CD4-positive, alpha-beta T cell treated with Interferon gamma for 1 hour (primary cell): ENCODE measurements at regions not wholly inside any gene's neighbourhood (a gene's known extent, or its start where the extent isn't known, plus 50 kb on each side); places are given as distances from the start of the nearest gene placed in this dataset.

Experiments
- DNase-seq: peaks from one replicate; pipeline ENCODE4 v3.0.0-alpha.2; 2020

DNA sequence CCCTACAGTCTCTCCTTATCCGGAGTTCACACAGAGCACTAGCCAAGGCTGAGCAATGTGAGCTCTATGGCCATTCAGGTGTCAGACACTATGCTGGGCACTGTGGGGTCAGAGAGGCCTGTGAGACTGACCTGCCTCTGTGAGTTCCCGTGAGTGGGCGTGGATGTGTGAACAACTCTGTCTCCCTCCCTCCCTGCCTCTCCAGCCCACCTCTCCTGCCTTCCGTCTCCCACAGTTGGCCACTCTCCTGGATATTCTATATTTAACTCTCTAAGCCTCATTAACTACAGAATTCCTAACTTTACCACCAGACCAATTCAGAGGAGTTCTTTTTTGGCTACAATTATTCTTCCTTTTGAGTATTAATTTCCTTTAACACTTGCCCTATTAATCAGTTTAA lies 191.6 kb upstream of the NCAM1 start:
- DNase-seq = no peak

DNA sequence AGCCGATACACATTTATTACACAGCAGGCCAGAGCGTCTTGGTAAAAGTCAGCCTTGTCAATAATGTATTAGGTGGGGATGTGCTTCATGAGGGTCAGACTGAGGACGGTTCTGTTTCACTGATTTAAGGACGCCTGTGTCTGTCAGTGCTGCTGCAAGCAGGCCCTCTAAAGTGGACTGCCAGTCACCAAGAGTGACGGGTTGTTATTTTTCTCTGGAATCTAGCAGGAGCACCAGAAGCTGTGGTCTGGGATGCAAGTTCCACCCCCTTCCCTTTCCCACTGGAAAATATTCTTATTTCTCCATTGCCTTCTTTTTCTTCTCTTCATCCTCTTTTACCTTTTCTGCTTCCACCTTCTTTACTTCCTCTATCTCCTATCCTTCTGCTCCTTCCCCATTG lies 191.2 kb upstream of the NCAM1 start:
- no peak for DNase-seq

DNA sequence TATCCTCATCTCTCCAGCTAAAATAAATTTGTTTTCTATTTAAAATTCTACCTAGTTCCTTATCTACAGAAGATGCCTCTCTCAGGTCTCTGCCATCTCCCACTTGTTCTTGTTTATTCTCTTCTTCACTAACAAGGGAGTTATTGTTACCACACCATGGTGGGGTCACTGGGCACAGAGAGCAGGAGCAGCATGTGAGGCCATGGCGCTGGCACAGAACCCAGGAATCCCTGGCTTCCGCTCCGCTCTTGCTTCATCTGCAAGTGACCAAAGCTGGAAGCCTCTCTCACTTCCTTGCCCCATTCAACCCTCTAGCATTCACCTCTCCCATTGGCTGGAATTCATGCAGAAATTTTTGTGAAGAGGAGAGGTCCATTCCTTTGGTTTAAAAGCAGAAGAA lies 190.7 kb upstream of the NCAM1 start:
- no peak for DNase-seq

DNA sequence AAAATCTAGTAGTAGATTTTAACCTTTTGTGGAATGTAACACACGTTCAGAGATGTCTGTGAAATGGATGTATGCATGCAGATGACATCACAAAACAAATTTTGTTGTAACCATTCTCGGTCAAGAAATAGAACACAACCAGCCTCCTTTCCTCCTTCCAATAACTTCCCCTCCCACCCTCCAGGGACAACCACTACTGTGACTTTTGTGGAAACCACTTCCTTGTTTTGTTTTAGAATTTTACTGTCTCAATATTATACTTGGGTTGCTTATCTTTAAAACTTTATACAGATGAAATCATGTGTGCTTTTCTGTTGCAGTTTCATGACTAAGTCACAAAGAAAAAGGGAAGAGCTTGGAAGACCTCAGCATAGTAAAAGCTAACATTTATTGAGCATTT lies 189.4 kb upstream of the NCAM1 start:
- no peak for DNase-seq

DNA sequence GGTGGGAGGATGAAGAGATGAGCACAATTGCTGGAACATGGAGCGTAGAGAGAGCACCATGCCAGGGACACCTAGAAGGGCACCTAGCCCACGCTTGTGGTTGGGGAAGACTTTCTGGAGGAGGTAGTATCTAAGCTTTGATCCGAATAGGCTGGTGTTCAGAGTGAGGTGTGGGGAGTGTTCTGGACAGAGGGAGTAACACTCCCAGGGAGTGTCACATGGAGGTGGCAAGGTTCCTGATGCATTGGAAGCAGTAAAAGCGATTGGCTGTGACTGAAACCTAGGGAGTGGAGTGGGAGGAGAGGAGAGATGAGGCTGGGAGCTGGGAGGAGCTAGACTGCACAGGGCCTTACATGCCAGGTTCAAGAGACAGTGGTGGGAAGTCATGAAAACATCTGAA lies 188.0 kb upstream of the NCAM1 start:
- no peak for DNase-seq

DNA sequence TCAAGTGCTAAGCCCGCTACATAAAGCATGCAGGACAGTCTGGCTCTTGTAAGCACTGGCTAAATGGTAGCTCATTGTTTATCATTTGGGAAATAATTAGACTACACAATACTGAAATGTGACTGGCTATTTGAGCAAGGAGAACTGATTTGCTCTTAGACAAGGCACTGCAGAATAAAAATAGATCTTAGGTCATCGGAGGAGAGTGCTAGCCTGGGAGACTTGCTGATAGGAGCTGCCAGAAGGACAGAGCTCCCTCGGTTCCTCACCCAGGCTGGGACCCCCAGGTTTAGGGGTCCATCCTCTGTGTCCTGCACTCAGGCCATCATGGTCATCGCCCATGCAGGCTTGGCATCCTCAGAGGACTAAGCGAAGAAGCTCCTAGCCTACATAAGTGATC lies 184.4 kb upstream of the NCAM1 start:
- DNase-seq = no peak

DNA sequence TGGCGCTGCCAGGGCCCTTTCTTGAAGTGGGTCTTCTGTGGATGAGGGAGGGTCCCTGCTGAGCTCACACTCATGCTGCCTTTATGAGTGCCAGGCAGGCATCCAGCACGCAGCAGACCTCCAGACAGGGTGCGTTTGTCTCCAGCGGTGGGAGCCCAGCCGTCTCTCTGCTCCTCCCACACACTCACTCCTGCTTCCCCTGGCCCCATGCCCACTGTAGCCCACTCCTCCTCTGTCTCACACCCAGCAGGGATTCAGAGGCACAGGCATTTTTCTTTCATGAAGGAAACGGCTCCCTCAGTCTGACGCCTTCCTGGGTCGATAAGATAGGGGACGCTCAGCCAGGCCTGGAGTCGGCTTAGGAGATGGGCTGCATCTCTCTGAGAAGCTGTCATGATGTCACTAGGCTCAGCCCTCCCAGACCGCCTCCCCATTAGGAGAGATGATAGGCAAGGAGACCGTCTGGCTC lies 183.9 kb upstream of the NCAM1 start:
- no peak for DNase-seq

DNA sequence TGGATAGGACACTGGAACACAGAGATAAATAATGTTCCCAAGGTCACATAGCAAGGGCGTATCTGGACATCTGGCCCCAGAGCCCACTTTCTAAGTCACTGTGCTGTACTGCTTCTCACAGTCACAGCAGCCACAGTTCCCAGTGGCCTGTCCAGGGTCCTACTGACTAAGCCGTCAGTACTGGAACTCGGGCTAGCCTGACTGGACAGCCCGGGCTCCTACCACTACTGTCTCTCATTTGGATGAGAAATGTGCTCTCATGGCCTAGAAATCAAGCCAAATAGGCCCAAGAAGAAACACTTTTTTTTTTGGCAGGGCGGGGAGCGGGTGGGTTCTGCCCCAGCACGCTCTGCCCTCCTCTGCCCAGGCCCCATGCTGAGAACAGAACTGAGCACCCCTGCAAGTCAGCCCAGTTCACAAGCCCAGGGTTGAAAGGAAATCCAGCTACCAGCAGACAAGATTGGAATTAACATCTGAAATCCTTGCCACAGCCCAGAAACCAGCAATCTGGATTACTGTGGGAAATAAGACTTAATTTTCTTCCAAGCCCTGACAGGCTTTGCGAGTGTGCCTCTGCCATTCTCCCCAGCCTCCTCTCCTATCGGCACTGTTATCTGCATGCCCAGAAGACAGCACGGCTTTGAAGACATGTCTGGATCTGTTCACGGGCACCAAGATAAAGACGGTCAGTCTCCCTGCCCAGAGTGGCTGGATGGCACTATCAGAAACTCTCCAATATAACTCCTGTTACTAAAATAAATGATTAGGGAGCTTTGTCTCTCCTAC lies 182.9 kb upstream of the NCAM1 start:
- no peak for DNase-seq

DNA sequence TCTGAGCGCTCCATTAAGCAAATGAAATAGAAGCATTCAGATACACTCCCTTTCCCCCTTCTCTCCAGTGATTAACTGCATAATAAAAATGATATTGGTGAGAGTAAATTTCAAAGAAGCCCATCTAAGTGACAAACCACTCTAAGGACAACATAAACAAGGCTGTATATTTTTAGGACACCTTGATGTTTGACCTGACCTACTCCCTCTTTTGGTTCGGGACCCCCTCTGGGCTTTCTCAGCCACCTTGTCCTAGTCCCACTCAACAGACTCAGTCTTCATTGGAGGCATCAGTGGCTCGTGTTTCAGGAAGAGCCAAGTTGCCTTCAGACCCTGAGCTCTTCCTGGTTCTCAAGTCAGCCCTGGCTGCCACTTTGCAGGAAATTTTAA lies 182.3 kb upstream of the NCAM1 start:
- no peak for DNase-seq

DNA sequence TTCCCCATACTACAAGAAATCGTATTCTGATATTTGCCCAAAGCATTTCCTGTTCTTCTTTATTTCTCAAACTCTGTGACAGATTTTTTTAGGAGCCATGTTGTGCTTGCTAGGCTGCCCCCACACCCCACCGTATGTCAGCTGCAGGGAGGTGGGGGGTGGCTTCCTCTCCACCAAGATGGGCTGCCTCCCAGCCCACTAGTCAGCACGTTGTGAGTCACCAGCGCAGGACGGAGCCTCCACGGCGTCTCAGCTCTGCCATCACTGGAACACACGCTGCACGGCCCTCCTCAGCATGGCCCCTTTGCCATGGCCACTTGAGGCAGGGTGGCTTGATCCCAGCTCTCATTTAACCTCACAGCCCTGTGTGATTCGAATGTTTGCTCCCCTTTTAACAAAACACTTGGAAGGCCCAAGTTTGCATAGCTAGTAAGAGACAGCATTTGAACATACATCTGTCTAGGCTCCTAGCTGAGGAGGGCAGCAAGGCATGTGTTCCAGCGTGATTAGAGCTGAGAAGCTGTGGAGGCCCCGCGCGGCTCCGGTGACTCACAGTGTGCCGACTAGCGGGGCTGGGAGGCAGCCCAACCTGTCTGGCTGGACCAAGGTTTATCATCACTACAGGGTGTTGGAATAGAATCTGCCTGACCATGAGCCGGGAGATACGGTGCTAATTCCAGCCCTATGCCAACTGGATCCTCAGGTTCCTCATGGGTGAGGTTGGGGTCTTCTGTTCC lies 180.7 kb upstream of the NCAM1 start:
- no peak for DNase-seq

DNA sequence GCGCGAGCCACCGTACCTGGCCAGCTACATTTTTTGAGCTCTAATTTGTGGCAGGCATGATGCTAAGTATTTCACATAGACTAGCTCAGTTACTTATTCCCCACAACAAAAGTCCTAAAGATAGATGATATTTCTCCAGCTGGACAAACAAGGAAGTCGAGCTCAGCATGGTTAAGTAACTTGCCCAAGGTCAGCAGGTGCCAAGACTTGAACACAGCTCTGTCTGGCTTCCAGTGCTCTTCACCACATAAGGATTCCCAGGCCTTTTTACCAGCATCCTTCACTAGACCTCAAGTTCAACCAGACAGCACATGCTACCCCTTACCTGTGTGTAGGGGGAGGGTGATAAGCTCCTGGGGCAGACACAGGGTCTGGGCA lies 177.3 kb upstream of the NCAM1 start:
- DNase-seq = no peak

DNA sequence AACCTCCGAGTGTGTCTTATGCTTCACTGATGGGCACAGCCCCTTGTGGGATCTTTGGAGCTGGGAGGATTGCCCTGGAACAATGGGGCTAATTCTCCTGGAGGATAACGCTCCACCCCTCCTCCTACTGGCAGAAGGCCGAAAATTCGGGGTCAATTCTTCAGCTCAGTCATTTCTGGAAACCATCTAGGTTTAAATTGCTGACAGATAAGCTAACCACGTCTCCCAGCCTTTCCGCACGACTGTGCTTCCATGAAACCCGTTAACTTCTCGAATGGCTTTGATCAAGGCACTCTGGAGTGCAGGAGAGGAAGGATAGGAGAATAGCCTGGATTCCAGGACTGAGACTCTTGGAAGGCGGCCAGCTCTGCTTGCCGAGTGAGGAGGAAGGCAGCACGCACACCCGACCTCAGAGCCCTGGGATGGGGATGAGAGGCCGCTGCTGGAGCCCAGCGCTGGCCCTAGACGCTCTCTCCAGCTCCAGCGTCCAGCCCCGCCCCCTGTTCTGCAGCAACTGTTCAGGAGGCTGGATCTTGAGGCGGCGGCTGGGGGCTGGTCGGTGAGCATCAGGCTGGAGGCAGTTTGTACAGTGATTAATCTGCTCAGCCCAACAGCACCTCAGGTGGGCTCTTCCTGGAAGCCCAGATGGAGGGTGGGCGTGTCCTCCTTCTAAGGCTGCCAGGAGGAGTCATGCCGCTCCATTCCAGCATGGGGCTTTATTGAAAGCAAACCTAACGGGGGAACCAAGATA lies 176.7 kb upstream of the NCAM1 start:
- no peak for DNase-seq

DNA sequence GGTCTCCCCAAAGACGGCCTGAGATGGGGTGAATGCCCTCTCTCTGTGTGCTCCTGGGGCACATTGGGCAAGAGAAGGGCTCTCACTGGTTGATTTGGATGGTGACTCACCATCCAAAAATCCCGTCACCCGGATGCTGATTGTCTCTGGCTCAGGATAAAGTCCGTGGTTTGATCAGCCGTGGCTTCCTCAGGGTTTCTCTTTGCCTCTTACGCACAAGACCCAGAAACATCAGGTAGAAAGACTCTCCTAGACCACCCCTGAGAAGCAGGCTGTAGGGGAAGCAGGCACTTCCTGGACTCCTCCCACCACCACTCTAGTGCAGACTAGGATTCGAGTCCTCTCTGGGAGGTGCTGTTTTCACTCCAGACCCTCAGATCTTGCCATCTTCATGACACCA lies 176.1 kb upstream of the NCAM1 start:
- DNase-seq = no peak

DNA sequence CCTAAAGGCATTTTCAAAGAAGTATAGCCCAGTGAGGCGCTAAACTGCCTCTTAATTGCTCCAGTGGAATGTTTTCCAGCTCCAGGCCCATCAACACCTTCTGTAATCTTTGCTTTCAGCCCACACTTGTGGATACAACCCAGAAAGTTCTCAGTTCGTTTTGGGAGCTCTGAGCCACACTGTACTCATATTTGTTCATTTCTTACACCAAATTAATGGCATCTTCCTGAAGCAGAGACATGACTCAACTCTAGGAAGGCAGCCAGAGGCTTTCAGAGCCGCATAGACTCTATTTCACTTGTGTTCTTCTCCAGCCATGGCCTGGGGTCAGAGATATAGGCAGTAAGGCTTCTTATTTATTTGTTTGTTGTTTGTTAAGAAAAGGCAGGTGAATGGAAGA lies 175.5 kb upstream of the NCAM1 start:
- DNase-seq = no peak

DNA sequence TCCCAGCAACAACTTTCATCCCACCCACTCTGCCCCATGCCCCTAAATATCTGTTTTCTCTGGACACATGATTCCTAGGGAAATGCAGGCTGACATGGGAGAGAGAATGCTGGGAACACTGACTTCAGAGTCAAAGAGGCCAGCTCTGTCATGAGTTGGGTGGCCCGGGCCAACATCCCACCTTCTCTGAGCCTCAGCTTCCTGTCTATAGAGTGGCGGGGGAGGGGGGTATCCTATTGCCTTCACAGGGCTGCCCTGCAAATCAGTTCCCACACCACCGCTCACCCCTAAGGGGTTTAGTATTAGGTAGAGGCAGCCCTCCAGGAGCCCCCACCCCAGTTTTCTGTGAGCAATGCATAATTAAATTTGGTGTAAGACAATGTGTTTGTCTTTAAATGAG lies 175.0 kb upstream of the NCAM1 start:
- no peak for DNase-seq

DNA sequence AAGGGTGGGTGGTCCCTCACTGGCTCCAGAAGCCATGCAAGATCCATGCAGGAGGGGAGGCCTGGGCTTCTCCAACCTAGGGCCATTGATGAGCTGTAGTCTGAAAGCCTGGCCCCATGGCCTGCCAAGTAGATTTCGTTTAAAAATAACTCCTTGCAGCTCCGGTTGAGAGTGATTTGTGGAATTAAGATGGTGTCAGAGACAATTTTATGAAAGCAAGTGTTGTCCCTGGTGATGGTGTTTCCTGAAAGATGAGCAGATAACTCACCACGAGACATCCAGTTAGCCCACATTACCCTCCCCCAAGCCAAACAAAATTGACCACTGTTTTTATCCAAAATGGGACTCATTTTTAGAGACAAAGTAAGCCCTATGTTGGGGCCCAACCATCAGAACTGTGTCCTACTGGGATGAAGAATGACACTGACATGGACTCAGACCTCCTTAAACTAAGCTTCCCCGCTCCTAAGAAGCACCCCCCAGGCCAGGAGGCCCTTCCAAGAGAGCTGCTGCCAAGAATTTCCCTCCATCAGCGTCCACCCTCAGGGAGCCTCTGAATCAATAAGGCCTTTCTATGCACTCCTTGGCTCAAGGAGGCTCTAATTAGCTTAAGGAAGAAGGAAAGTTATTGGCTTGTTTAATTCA lies 174.2 kb upstream of the NCAM1 start:
- no peak for DNase-seq

DNA sequence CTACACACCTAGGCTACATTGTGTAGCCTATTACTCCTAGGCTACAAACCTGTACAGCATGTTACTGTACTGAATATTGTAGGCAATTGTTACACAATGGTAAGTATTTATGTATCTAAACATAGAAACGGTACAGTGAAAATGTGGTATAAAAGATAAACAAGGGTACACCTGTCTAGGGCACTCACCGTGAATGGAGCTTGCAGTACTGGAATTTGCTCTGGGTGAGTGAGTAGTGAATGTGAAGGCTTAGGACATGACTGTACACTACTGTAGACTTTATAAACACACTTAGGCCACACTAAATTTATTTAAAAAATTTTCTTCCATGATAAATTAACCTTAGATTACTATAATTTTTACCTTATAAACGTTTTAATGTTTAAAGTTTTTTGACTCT lies 171.7 kb upstream of the NCAM1 start:
- DNase-seq = no peak

DNA sequence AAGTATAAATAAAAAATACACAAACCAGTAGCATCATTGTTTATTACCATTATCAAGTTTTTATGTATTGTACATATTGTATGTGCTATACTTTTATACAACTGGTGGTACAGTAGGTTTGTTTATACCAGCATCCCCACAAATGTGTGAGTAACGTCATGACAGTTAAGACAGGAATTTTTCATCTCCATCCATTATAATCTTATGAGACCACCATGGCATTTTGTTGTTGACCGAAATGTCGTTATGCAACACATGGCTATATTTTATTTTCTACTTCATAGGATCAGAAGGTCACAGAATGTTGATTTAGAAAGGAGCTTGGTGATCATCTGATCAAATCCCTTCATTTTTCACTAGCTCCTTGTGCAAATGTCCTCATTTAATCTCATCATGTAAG lies 170.9 kb upstream of the NCAM1 start:
- no peak for DNase-seq

DNA sequence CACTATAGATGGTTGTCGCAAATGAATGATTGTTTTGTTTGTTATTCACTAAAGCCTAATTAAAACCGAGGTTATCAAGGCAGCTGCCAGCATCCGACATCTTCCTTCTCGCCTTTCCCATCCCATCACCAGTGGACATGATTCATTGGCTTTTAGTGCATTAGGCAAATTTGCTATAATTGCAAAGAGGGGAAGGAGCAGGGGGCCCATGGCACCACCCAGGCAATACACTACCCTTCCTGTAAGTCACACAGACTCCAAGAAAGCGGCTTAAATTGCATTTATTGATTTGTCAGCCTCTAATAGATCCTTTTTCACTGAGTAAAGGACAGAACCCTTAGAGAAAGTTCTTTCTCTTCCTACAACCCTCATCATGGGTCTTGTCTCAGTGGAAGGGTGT lies 169.2 kb upstream of the NCAM1 start:
- no peak for DNase-seq

DNA sequence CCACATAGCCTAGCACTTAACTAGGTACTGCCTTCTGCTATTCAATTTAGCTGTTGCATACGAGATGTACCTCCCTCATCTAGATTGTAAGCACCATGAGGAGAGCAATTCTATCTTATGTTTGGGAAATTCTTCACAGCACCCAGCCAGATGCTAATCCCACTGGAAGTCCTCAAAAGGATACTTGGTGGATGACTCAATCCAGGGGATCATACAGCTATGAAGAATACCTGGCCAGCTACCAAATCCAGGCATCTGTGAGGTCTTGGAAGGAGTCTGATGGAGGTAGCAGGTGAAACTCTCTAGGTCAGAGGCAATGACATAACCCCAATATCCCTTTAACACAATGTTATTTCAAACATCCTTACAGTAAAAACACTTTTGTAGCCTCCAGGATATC lies 167.8 kb upstream of the NCAM1 start:
- DNase-seq = no peak

DNA sequence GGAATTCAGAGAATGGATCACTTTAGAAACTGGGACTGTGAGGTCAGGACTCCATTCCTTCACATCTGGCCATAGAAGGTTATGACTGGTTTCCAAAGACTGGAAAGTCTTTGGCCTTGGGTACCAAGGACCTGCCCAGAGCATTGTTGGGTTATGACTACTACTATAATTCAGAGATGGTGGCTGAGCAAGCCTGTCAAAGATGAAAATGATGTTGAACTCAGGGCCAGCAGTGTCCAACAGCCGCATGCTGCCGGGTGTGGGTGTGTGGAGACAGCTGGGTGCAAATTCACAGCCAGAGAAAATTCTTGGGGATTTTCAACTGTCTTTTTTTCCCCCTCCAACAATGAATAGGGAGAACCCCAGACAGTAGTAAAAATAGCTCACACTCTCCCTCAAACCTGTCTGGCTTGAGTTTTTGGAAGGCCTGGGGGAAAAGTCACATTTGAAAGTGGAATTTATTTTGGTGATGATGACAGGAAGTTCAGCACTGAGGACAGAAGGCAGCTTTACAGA lies 166.8 kb upstream of the NCAM1 start:
- no peak for DNase-seq

DNA sequence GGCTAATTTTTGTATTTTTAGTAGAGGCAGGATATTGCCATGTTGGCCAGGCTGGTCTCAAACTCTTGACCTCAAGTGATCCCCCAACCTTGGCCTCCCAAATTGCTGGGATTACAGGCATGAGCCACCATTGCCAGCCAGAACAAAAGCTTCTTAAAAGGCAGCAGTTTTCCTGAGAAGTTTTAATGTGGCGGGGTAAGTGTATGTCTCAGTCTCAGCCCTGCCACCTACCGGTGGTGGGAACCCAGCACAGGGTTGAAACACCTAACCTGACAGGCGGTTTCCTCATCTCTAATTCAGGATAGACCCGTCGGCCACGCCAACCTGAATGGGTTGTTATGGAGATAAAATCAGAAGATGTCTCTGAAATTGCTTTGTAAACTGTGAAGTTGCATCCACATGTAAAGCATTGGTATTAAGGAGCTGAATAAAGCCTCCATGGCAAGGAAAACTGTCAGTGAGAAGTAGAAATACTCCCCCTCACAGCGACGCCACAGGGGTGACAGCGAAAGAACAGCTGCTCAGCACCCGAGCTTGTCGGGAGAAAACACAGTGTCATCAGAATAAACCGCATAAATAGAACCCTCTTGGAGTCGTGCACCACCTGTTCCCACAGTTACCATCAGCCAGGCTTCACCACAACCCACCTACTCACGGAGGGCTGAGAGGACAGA lies 165.9 kb upstream of the NCAM1 start:
- no peak for DNase-seq
